NCI-H446 (cell line): ENCODE measurements at regions not wholly inside any gene's neighbourhood (a gene's known extent, or its start where the extent isn't known, plus 50 kb on each side); places are given as distances from the start of the nearest gene placed in this dataset.
"Not testable (repeated sequence)": the region's sequence is repeated elsewhere in the genome, so short reads cannot be mapped to it uniquely, and the experiment has no call there.

Source experiments
- DNase-seq, 2 experiments: peaks; one replicate each; lab custom pipeline; 2025; lab: John Stamatoyannopoulos, UW

DNA sequence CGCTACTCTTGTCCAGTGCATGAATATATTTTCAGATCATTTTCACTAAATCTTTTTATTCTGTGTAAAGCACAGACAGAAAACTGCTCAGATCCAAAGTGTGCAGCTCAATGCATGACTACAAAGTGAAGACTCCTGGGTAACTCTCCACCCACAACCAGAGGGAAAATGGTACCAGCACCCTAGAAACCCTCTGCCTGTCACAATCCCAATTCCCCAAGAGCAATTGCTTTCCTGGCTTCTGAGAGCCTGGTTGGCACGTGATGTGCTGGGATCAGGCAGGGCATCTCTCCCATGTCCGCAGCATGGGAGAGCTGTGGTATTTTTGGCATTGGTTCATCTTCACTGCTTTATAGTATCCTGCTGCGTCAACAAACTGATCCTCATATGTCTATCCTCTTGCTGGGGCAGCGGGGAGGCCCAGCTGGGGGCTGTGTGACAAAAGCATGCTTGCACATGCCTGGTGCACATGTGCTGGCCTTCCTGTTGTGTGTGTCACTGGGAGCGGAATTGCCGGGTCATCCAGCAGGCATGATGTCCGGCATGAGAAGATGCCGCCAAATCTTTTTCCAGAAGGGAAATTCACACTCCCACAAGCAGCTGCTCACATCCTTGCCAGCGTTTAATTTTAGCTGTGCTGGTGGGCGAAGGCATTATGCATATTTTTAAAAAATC lies 278.9 kb upstream of the FOXF1 start:
- no peak for DNase-seq

DNA sequence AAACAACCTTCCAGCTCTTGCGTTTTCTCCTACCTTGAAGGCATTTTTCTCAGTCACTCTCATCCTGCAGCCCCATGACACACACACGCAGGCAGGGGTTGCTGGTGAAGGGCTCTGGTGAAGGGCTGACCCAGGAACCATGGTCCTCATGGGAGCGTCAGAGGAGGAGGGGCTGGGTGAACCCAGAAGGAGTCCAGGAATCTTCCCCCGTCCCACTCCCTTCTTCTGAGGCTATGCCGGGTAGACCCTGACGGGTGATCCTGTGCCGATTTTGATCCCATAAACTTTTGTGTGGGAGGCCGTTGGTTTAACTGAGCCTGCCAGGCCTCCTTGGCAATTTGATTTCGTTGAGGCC lies 278.4 kb upstream of the FOXF1 start:
- DNase-seq = no peak

DNA sequence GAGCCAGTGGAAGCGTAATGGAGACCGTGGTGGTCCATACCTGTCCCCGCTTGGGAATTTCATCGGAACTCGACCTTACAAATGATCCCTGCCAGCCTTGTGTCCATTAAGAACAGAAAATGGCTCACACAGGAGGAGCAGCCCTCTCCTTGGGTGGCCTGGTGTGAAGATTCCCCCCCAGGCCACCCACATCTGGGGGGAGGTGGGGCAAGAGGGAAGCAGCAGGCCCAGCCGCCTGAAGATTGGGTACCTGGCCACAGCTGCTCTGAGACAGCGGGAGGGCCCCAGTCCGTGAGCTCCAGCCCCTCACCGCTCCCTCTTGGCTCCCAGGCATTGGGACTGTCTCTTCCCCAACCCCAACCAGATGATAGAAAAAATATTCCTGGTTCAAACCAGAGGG lies 277.8 kb upstream of the FOXF1 start:
- DNase-seq = no peak

DNA sequence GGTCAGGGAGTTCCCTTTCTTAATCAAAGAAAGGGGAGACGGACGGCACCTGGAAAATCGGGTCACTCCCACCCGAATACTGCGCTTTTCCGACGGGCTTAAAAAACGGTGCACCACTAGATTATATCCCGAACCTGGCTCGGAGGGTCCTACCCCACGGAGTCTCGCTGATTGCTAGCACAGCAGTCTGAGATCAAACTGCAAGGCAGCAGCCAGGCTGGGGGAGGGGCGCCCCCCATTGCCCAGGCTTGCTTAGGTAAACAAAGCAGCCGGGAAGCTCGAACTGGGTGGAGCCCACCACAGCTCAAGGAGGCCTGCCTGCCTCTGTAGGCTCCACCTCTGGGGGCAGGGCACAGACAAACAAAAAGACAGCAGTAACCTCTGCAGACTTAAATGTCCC lies 276.8 kb upstream of the FOXF1 start:
- not testable (repeated sequence) for DNase-seq

DNA sequence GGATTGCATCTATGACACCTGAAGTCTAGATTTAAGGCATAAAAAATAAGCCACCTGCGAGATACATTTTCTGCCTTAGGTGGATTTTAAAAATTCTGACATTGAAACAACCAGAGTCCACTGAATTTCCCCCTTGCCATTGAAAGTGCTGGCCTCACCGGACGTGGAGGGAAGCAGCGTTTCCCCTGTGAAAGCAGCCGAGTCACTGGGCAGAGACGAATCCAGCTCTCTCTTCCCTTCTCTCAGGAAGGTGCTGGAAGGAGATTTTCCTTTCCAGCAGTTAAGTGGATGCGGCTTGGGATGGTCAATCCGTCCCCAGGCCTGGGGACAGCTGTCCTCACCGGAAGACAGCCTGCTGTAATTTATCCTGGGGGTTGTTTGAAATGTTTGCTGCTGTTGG lies 270.9 kb upstream of the FOXF1 start:
- no peak for DNase-seq

DNA sequence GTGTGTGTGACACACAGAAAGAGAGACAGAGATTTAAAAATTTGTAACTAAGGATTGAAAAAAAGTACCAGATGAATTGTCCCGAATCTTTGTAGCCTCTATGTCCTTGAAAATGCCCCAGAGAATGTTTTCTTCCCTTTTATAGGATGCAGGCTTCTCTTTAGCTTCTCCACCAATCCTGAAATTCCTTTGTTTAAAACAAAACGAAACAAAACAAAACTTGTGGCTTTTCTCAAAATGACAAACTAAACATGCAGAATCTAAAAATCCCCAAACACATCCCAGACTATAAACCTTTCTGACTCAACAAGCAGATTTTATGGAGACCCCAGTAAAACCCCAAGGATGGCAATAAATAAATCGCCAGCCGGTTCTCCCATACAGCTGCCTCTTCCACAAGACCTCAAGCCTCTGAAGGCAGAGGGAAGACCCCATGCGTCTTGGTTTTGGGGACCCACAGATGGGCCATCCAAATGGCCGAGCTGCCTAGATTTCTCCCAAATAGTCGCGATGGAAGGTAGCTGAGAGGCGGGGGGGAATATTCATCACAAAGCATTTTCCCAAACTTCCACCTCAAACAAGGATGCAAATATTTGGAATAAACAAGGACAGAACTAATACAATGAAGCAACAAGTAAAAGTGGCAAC lies 269.5 kb upstream of the FOXF1 start:
- no peak for DNase-seq

DNA sequence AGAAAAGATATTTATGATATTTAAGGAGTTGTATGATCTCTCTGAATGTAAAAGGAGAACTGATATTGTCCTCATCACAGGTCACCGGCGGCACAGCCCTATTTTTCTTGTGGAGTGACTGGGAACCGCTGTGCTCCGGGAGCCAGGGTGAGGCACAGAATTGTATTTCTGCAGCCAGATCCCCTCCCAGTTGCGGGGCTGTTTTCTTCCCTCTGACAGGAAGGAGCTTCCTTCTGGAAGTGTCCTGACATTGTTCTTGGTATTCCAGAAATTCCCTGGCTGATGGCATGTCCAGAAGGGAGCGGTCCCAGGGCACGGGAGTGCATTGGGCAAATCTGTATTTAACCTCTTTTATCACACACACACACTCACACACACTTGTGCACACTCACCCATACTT lies 268.6 kb upstream of the FOXF1 start:
- no peak for DNase-seq

DNA sequence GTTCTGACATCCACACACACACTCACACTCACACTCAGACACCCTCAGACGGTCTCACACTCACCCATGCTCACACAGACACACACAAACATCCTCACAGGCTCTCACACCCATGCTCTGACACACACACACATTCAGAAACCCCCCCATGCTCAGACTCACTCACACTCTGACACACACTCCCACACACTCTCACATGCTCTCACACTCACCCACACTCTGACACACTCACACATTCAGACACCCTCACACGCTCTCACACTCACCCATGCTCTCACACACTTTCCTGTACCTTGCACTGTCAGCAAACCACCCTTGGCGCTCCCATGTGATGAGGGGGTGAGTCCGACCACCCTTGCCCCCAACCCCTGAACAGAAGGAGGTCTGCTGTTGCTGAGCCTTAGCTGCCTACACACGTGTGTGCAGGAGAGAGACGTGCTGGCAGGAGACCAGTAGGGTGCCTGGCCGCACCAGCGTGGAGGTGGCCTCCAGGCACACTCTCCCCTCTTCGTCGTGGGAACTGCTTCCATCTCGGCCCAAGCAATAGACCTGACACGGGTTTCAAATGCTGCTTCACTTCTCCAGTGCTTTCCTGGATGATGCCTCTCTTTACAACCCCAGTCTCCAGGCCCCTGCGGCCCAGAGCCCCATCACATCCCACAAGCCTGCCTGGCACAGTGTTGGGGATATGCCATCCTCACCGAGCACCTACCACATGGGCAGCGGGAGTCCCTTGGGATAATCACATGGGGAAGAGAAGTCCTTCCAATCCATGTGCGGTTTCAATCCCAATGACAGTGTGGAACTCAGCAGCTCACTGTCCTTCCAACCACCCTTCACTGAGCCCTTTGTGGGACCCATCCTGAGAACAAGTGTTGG lies 267.8 kb upstream of the FOXF1 start:
- no peak for DNase-seq

DNA sequence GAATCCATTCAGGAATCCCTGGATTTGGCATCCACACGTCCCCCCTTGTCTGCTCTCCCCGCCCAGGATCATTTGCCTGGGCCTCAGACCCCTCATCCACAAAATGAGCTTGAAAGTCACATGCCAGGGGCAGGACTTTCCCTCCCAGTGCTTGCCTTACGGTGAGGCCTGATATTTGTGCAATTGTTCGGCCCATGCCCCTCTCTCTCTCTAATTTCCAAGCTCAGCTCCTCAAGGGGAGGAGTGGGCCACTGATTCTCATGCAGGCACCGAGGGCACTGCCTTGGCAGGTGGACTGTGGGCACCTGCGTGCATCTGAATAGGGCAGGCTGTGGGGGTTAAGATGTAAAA lies 267.2 kb upstream of the FOXF1 start:
- DNase-seq = no peak

DNA sequence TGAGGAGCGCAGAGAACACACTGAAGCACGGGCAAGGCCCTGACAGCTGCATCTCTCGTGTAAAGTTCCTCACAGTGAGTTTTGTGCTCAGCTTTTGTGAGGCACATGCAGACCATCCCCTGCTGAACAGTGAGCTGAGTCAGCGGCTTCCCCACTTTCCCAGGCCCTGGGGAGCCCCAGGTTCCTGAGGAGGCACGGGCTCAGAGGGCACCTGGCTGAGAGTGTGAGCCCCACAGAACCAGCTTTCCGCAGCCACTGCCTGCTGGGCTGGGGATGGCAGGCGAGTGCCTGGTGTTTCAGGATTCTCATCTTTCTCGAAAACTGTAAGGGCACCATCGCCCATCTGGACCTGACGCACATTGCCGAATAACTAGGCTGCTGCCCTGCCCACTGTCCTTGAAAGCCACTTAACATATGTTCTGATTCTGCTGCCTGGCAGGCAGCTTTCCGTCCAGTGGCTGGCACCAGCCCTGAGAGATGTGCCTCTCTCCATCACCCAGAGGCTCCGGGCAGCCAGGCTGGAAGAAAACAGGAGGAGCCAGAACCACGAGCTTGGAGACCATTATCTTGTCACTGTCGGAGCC lies 266.7 kb upstream of the FOXF1 start:
- DNase-seq = no peak

DNA sequence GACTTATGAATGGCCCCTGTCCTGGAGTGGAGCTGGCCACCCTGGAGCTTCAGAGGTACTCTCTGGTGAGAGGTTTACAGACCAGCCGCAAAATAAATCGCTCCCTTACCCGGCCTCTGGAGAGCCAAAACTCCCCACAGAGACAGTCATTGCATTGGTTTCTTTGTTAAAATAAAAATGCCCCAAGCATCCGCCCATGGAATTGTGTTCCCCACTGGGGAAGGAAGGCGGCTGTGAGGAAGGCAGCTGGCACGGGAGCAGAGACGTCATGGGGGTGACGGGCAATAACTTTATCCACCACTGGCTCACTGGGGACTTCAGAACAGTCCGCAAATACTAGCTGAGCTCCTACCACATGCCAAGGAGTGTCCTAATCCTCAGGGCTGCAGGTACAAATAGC lies 266.2 kb upstream of the FOXF1 start:
- DNase-seq = no peak

DNA sequence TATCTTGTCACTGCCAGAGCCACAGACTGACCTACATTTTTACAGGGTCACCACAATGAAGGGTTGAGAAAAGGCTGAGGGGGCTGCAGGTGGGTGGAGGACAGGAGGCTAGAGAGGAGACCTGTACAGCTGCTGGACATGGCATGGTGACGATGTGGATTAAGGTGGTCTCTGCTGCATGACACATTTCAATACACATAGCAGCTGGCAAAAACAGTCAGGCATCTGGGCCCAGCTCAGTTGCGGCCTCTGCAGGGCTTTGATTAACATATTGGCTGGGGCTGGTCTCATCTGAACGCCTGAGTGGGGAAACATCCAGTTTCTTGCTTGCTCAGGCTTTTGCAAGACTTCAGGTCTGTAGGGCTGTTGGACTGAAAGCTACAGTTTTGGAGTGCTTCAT lies 265.4 kb upstream of the FOXF1 start:
- DNase-seq = no peak

DNA sequence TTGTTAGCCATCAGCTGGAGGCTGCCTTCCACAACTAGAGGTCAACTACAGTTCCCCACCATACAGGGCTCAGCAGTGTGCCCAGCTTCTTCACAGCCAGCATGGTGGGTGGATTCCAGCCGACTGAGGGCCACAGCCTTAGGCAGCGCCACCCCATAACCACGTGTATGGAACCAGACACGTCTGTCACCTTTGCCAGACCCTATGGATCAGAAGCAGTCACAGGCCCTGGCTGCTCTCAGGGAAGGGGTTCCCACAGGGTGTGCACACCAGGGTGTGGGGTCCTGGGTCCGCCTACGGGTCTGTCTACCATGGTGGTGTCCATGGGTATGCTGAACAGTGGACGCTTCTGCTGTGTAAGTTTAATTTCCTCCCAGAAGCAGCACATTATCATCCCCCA lies 265.0 kb upstream of the FOXF1 start:
- no peak for DNase-seq

DNA sequence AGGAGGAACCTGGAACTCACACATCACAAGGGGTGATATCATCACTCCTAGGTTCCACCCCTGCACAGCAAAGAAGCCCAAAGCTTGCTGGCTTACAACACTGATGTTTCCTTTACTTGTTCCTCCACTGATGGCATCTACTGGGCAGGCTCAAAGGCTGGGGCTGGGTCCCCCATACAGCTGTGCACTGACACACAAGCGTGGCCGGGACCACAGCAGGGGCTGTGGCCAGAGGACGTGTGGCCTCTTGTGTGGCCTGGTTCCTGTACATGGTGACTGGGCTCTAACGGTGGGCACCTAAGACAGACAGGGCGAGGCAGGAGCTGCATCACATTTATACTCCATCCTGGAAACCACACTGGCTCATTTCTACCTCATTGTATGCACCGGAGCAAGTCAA lies 264.4 kb upstream of the FOXF1 start:
- DNase-seq = no peak

DNA sequence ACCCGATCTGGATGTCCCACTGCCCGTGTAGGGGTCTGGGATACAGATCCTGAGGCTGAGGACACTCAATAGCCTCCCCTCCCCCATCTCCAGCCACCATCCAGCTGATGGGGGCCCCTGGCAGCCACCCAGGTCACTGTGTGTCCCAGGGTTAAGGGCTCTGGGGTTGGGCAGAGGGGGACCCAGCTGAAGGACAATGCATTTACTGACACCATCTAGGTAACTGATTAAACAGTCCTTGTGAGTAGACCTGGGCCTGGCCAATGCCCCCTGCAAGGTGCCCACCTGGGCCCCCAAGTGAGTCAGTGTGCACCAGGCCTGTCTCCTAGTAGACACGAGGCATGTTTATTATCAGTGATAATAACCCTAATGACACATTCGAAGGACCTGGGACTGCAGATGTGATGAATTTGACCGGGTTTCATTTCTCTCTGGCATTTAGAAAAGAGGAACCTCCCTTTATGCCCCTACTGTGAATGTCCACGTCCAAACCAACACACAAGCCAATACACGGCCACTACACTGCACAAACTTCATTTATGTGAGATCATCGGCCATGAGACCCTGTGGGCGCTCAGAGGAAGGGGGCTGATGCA lies 261.9 kb upstream of the FOXF1 start:
- DNase-seq = no peak

DNA sequence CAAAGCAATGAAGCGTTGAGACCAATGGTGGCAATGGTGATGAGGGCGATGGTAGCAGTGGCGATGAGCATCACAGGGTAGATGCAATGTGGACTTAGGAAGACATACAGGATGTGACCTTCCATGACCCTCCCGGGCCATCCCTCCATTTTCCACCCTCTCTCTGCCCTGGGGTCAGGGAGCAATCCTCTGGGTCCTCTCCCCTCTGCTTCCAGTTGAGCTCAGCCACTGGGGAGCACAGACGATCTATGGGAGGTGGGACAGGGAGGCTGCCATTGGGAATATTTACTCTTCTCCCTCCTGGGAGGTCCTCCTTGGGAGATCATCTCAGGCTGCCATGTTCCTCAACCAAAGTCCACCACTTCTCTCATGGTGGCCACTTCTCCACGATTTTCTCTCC lies 260.7 kb upstream of the FOXF1 start:
- DNase-seq = no peak

DNA sequence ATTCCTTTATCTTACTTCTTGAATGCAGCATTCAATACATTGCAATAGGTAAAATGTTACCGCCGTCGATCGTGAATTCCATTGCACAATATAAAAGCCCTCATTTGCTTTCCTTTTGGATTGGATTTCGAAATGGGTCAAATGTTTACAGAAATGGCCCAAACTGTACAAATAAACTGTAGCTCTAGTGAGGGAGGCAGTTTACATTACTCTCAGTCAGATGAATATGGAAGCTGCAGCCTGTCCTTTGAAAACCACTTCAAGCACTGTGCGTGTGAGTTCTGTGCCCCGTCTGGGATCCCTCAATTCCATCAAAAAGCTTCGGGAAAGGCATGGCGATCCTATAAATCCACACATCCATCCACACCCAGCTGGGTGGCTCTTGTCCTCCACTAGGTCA lies 258.6 kb upstream of the FOXF1 start:
- no peak for DNase-seq

DNA sequence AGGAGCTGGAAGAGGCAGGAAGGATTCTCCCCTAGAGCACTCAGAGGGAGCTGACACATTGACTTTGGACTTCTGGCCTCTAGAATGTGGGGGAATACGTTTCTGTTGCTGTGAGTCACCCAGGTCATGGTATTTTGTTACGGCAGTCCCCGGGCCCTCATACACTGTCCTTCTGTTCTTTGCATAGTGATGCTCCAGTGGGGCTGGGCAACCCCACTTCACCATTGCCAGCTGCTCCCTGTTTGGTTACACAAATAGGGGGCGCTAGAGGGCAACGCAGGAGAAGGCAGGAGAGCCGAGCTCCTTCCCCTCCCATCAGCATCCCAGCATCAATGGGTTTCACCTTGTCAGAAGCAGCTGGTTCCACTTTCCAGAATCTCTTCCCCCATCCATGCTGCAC lies 257.7 kb upstream of the FOXF1 start:
- no peak for DNase-seq

DNA sequence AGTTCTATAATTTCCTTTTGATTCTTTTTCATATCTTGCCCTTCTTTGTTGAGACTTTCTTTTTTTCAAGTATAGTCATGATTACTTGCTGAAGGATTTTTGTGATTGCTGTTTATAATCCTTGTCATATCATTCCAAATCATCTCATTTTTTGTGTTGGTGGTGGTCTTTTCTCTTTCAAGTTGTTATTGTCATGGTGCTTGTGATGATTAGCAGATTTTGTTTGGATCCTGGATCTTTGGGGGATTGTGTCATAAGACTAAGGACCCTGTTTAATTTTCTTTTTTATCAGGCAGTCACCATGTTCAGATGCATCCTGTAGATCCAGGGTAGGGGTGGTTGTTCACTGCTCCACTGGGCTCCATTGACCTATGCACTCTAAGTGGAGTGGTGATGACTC lies 254.4 kb upstream of the FOXF1 start:
- no peak for DNase-seq

DNA sequence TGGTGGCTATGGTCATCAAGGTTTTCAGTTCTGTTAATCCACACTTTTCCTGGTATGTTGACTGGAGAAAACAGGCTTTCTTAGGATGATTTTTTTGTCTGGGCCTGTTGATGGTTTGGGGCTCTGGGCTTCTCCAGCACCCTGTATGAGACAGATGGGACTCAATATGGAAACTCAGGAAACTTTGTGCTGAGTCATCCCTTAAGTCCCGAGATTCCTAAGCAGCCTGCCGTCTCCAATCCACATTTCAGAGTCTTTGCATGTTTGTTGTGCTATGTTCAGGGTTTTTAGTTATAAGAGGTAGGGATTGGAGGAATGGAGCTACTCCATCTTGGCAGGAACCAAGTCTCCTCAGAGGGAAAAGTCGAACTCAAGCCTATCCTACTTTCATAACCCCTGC lies 253.3 kb upstream of the FOXF1 start:
- no peak for DNase-seq

DNA sequence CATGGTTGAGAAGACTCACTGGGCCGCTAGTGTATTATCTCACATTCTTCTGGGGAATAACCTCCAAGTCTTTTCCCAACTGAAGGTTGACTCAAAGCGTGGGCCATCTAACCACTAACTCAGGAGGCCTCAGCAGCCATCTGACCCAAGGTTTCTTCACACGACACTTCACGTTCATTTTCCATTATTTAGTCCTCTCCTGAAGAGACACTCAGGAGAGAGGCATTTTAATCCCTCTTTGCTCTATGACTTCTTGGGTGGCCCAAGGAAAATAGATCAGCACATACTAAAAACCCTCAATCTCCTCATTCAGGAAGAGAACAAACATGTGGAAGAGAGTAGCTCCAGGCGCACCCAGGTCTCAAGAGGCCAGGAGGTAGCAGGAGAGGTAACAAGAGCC lies 252.8 kb upstream of the FOXF1 start:
- DNase-seq = no peak

DNA sequence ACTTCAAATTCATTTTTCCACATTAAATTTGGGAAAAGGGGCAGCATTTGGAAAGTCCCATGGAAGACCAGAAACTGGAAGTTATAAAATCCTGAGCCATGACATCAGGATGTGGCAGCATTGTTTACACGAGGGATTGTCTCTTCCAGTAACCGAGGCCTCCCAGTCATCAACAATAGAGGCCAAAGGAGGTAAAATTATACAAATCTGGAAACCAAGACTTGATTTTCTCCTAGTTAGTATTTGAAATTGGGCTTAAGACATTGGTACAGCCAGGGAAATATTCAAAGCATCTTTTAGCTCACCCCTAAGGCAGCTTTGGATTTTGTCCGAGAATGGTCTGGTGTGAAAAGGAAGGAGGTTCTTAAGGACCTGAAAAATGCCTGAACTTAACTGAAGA lies 251.6 kb upstream of the FOXF1 start:
- no peak for DNase-seq

DNA sequence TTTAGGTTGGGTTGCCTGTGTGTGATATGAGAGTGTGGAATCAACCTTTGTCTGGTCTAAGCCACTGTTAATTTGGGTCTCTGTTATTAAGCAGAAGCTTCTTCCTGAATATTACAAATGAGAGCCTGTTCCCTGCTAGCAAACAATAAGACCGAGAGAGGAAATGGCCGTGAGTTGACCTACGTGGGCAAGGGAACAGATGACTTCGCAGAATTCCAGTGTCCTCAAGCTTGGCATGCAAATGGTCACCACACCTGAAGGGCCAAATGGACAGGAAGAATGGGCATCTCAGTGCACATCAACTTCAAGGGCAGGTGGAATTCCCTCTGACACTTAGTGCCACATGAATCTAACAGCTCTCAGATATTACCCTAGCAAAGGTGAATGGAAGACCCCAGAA lies 250.8 kb upstream of the FOXF1 start:
- no peak for DNase-seq
